Cerebellar cortex (tissue), 1 donor: ENCODE measurements at regions not wholly inside any gene's neighbourhood (a gene's known extent, or its start where the extent isn't known, plus 50 kb on each side); places are given as distances from the start of the nearest gene placed in this dataset.
A peak's percentile ranks its signal among the peaks of the same experiment; 100 is the strongest.

Experiments used
- DNase-seq: peaks from one replicate; pipeline ENCODE4 v3.0.0-alpha.2; 2015; ENCODE audit warnings: low spot score

GRCh38 chr10:57535306-57535705, 732.4 kb downstream of the IPMK start:
- DNase-seq: no peak

DNA sequence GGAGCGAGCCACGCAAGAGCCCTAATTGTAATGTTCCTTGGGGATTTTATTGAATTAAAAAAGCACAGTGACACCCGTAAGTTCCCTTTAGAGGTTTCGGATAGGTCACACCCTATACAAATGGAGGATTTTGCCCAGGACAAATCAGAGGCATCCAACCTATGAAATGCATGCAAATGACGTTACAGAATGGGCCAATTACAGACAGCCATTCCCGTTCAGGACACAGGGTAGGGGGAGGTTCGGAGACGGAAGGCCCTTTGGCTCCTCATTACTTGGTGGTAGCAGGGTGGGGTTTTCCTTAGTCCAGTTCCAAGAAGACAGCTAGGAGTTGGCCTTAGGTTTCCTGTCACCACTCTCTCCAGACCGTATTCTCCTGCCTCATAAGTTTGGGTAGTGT, 754.1 kb downstream of the IPMK start:
- no peak for DNase-seq

GRCh38 chr10:57507788-57508187, 759.9 kb downstream of the IPMK start:
- DNase-seq: no peak

DNA sequence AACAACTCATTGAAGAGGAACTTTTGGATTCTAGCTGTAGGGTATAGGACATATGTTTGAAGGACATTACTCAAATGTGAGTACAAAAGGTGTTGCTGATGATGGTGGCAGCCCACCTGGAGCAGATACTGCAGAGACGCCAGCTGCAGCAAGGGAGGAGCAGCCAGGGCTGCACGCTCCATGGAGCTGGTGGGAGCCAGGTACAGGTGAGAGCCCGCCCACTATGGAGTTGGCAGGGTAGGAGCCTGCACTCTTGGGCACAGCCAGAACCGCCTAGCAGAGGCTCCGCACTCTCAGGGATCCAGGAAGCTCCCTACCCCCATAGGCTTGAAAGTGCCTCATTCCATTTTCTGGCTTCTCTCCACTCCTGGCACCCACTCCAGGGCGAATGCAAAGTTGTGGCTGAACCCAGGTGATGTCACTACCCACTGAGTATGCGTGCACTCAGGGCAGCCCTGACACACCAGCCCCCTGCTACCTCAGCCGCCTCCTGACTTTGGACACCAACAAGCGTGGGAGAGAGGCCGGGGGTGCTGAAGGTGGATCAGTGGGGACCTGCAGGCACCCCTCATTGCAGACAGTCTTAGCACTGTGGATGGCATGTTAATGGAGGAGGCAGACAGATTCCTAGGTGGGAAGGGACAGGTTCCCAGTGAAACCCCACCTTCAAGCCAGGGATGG, 761.1 kb downstream of the IPMK start:
- no peak for DNase-seq

GRCh38 chr10:57494486-57494885, 773.2 kb downstream of the IPMK start:
- no peak for DNase-seq

- DNase-seq: no peak
Measured at GRCh38 chr10:57482259-57482658, 785.4 kb downstream of the IPMK start.

DNA sequence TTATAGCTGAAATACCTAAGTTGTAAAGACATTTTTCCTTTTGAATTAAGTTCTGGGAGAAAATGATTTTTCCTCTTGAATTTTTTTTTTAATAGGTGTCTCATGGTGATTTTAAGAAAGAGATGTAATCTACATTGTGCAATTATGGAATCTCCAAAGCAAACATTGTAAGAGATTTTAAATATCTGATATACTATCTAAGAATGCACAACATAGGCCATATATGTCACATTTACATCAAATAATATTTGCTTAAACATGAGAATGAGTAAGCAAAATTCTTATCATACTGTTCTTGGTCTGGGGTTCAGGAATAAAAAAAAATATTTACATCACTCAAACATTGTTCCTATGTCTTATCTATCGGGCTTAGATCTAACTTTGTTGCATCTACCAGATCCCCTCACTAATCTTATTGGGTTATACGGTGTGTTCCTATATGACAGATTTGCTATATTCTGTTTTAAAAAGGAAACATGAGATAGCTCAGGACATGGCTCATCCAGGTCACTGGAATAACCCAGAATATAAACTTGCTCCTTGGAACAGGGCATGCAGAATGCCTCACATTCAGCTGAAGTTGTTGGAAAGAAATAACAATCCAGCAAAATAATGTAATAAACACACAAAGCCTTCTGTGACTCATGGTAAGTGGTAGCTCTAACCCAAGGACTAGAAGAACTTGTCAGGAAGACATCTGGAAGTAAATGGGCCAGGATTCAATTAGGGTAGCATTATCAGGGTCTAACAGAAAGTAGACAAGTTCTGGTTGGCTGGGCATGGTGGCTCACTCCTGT, 794.7 kb downstream of the IPMK start:
- no peak for DNase-seq

GRCh38 chr10:57468894-57469432, 798.7 kb downstream of the IPMK start:
- no peak for DNase-seq

DNA sequence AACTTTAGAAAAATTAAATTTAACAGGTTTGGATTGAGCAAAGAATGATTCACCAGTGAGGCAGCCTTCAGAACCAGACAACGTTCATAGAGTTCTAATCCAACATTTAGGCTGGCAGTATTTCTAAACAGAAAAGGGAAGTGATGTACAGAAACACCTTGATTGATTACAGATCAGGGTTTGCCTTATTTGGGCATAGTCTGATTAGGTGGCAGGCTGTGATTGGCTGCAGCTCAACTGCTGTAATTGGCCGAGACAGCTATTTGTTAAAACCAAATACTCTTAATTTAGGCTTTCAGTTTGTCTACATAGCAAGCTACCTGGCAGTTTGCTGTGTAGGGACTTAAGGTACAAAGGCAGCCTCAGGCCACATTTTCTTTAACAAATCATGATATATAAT, 802.5 kb downstream of the IPMK start:
- DNase-seq: no peak

DNA sequence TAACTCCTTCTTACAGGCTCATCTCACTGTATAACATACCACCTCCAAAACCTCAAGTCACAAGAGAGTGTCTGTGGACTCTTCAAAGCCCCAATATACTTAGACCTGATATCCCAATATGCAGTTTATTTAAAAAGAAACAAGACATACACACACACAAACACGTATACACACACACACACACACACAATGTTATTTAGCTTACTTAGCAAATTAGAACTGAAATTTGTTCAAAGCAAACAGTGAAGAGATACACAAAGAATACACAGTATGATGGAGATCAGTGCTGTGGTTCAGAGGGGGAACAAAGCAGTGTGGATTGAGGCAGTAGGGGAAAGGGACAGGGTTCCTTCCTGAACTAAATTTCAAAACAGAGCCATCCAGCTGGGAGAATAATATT, 807.2 kb downstream of the IPMK start:
- no peak for DNase-seq

GRCh38 chr10:57457972-57458512, 809.7 kb downstream of the IPMK start:
- no peak for DNase-seq

- no peak for DNase-seq
Measured at GRCh38 chr10:57430376-57430775, 837.3 kb downstream of the IPMK start.

DNA sequence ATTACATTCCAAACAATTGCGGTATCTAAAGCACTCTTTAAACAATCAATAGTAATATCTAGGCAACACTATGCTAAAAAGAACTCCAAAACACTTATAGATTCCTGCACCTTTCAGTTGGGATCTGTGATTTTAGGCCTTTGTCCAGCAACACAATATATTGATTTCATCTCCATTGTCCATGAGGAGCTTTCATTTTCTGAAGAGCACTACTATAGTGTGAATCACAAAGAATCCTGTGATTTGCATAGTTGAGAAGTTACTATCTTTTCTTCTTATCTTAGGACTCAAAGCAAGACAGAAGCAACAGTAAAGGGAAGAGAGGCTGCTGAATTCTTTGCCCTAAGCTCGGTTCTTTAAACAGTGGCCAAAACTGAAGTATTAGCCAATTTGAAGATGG, 846.8 kb downstream of the IPMK start:
- DNase-seq: no peak

- no peak for DNase-seq
Measured at GRCh38 chr10:57418476-57418875, 849.2 kb downstream of the IPMK start.

DNA sequence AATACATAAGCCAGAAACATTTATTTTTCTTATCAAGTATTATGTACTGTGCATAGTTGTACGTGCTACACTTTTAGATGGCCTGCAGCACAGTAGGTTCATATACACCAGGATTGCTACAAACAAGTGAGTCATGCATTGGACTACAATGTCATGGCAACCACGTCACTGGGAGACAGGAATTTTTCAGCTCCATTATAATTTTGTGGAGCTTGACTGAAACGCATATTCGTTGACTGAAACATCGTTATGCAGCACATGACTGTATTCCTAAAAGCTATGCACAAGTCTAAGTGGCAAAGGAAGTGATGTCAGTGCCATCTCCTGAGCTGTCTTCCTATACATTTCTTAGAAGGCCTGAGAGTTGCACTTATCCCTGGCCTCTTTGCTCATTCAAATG, 871.8 kb downstream of the IPMK start:
- no peak for DNase-seq

- no peak for DNase-seq
Measured at GRCh38 chr10:57367412-57367811, 900.3 kb downstream of the IPMK start.

DNA sequence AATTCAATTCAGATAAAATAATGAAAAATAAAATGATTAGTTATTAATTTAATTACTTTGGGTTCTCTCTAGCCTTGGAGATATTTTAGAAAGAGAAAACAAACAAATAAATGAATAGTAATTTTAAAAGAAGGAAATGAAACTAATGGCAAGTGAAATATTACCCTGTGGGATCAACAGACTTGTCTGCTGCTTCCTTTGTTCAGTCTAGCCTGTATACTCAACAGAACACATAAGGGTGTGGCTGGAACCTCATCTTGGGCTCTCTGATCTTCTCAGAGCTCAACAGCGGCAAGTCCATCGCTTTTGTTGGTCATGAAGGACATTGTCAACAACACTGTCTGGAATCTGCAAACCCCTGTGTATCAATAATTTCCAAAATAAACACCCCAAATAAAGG, 904.9 kb downstream of the IPMK start:
- no peak for DNase-seq

GRCh38 chr10:57353403-57354003, 914.2 kb downstream of the IPMK start:
- no peak for DNase-seq

- no peak for DNase-seq
Measured at GRCh38 chr10:57351076-57351475, 916.6 kb downstream of the IPMK start.

- DNase-seq: no peak
Measured at GRCh38 chr10:57341294-57341693, 926.4 kb downstream of the IPMK start.

- peak; percentile 20 for DNase-seq
Measured at GRCh38 chr10:57338823-57339558, 928.7 kb downstream of the IPMK start.

GRCh38 chr10:57336865-57337264, 930.8 kb downstream of the IPMK start:
- no peak for DNase-seq
